CD14-positive monocyte (primary cell): ENCODE measurements at regions not wholly inside any gene's neighbourhood (a gene's known extent, or its start where the extent isn't known, plus 50 kb on each side); places are given as distances from the start of the nearest gene placed in this dataset.

ENCODE experiments used
- DNase-seq, 3 donors: peaks; one replicate each; pipeline ENCODE4 v3.0.0-alpha.2; 2011 to 2022
- H2AFZ ChIP-seq: 2 replicates; pipeline ENCODE4 v1.6.0; 2012; ENCODE audit warnings: mild to moderate bottlenecking, low read depth, low read length, inconsistent platforms; ENCODE audit not compliant: insufficient read depth, poor library complexity, severe bottlenecking
- H3K27ac ChIP-seq, 2 donors: 1 replicate in 1 of 2; 2 replicates in 1 of 2; pipeline ENCODE4 v1.5.1; 2012 to 2013; ENCODE audit warnings: low read length in 2 of 2, control low read depth in 1 of 2, inconsistent platforms in 1 of 2, low read depth in 1 of 2, mild to moderate bottlenecking in 1 of 2
- H3K27me3 ChIP-seq, 2 donors: one replicate each; pipeline versions ENCODE4 v1.6.0 to v1.6.1; 2011 to 2013; ENCODE audit warnings: low read length in 2 of 2; ENCODE audit not compliant: control insufficient read depth in 2 of 2, insufficient read depth in 2 of 2
- H3K36me3 ChIP-seq, 2 donors: replicated peaks in 1 of 2; 1 replicate in 1 of 2; 2 replicates in 1 of 2; pipeline versions ENCODE4 v1.5.1 to v1.6.1; 2012 to 2013; ENCODE audit warnings: low read length in 2 of 2, control low read depth in 1 of 2, inconsistent platforms in 1 of 2, mild to moderate bottlenecking in 1 of 2; ENCODE audit not compliant: insufficient read depth in 2 of 2, control insufficient read depth in 1 of 2
- H3K4me1 ChIP-seq, 2 donors: 1 replicate in 1 of 2; 2 replicates in 1 of 2; pipeline versions ENCODE4 v1.5.1 to v1.6.1; 2012 to 2013; ENCODE audit warnings: low read length in 2 of 2, control low read depth in 1 of 2, inconsistent platforms in 1 of 2, mild to moderate bottlenecking in 1 of 2, moderate library complexity in 1 of 2; ENCODE audit not compliant: insufficient read depth in 2 of 2, control insufficient read depth in 1 of 2
- H3K4me2 ChIP-seq: replicated peaks from 2 replicates; pipeline ENCODE3; 2012; ENCODE audit warnings: low read length, moderate library complexity, mild to moderate bottlenecking; ENCODE audit not compliant: poor library complexity, severe bottlenecking; ENCODE audit errors: extremely low read depth
- H3K4me3 ChIP-seq, 3 experiments: fragments of 200-600 bp in 1 of 3; sonication (generic) in 1 of 3; replicated peaks in 1 of 3; 1 replicate in 2 of 3; 2 replicates in 1 of 3; pipeline ENCODE4 v1.5.1; 2011 to 2013; ENCODE audit warnings: low read length in 3 of 3, mild to moderate bottlenecking in 3 of 3, control low read depth in 2 of 3, low read depth in 2 of 3, inconsistent platforms in 1 of 3, moderate library complexity in 1 of 3
- H3K79me2 ChIP-seq: 2 replicates; pipeline ENCODE4 v1.6.0; 2012; ENCODE audit warnings: mild to moderate bottlenecking, control low read depth, inconsistent platforms, low read length, moderate library complexity; ENCODE audit not compliant: insufficient read depth
- H3K9ac ChIP-seq: 2 replicates; pipeline ENCODE4 v1.6.0; 2017; ENCODE audit warnings: low read length, mild to moderate bottlenecking; ENCODE audit not compliant: insufficient read depth, poor library complexity, severe bottlenecking
- H3K9me3 ChIP-seq, 2 donors: replicated peaks in 1 of 2; 1 replicate in 1 of 2; 2 replicates in 1 of 2; pipeline versions ENCODE4 v1.5.1 to v1.6.1; 2012 to 2013; ENCODE audit warnings: low read length in 2 of 2, control low read depth in 1 of 2; ENCODE audit not compliant: control insufficient read depth in 1 of 2, insufficient read depth in 1 of 2
- H4K20me1 ChIP-seq: 2 replicates; pipeline ENCODE4 v1.6.0; 2012; ENCODE audit warnings: mild to moderate bottlenecking, low read length, control low read depth, moderate library complexity; ENCODE audit not compliant: insufficient read depth
- H3K27ac Mint-ChIP-seq, 7 donors: one replicate each; pipeline ENCODE4 v1.8.0; 2020; ENCODE audit warnings: mild to moderate bottlenecking in 7 of 7, mixed read lengths in 7 of 7, moderate library complexity in 6 of 7, inconsistent platforms in 2 of 7
- H3K27me3 Mint-ChIP-seq, 3 donors: one replicate each; pipeline ENCODE4 v1.8.0; 2021 to 2022; ENCODE audit warnings: low read depth in 3 of 3, mild to moderate bottlenecking in 3 of 3, mixed read lengths in 3 of 3, moderate library complexity in 3 of 3, inconsistent platforms in 1 of 3
- H3K36me3 Mint-ChIP-seq, 2 donors: one replicate each; pipeline ENCODE4 v1.8.0; 2020; ENCODE audit warnings: mixed read lengths in 2 of 2, inconsistent platforms in 1 of 2, mild to moderate bottlenecking in 1 of 2
- H3K4me1 Mint-ChIP-seq: one replicate; pipeline ENCODE4 v1.8.0; 2020; ENCODE audit warnings: mild to moderate bottlenecking, mixed read lengths
- H3K4me3 Mint-ChIP-seq, 2 donors: one replicate each; pipeline ENCODE4 v1.8.0; 2020; ENCODE audit warnings: mild to moderate bottlenecking in 2 of 2, mixed read lengths in 2 of 2, moderate library complexity in 1 of 2
- H3K9me3 Mint-ChIP-seq, 7 donors: one replicate each; pipeline ENCODE4 v1.8.0; 2020 to 2022; ENCODE audit warnings: mixed read lengths in 7 of 7, mild to moderate bottlenecking in 6 of 7, moderate library complexity in 6 of 7, inconsistent platforms in 2 of 7
- CTCF ChIP-seq: fragments of 200-600 bp; IDR thresholded peaks from one replicate; pipeline ENCODE4 v1.8.0; 2022; ENCODE audit warnings: antibody characterized with exemption, mild to moderate bottlenecking
- WGBS: methylation state at CpG from one replicate; pipeline ENCODE4 v1.1.5; 2013; ENCODE audit warnings: missing lambda C conversion rate; ENCODE audit not compliant: insufficient coverage; 5-methylcytosine and 5-hydroxymethylcytosine counted together
- intact Hi-C, 2 donors: fragments of 100-400 bp; cut with micrococcal nuclease; formaldehyde crosslinking; loops; one replicate each; pipeline versions ENCODE4 v1.15.0 to v1.15.1; 2023

- peaks cover 4 to 8% of the 10 kb centered on the region in 2 donors for H3K9me3 ChIP-seq
- no peak for TF ChIP-seq CTCF
- H3K9me3 Mint-ChIP-seq = peaks cover 3 to 19% (median 16%) of the 10 kb centered on the region in 7 donors
- no CpG with 5 or more reads among the region's 1 CpG for WGBS
- no peak overlapping the region for H3K27ac Mint-ChIP-seq
- H3K4me3 ChIP-seq = no peak overlapping the region
- H3K27me3 ChIP-seq = no peaks in the 10 kb centered on the region
- H3K27me3 Mint-ChIP-seq = no peaks in the 10 kb centered on the region
- no peaks in the 10 kb centered on the region for H3K36me3 ChIP-seq
- no peak for DNase-seq
- no peak overlapping the region for H2AFZ ChIP-seq
- H3K4me1 ChIP-seq = no peaks in the 10 kb centered on the region
- H3K4me3 Mint-ChIP-seq = no peak overlapping the region
- no peak overlapping the region for H3K27ac ChIP-seq
- H3K4me1 Mint-ChIP-seq = no peaks in the 10 kb centered on the region
- no peaks in the 10 kb centered on the region for H4K20me1 ChIP-seq
- intact Hi-C loops = no loop called here
- no peaks in the 10 kb centered on the region for H3K36me3 Mint-ChIP-seq
- no peak overlapping the region for H3K9ac ChIP-seq
- no peaks in the 10 kb centered on the region for H3K79me2 ChIP-seq
- no peak overlapping the region for H3K4me2 ChIP-seq
These were observed 251.8 kb downstream of the ADGRL2 start for GRCh38 chr1:82052563-82052962.

DNA sequence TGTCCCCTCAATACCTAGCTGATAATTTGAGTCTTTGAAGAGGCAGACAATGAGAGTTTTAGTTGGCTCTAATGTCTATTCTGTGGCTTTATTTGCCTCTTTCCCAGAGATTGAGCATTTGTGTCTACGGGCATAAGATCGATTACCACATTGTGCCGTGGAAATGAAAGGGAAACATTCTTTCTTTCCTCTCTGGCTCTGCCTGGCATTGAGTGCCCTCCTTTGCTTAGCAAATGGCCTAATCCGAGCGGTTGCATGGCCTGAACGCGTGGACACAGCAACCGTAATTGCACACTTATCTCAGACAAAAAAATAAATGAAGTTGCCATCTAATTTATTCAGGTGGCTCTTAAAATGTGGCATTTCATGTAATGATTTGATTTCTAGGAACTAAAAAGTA, 247.9 kb downstream of the ADGRL2 start:
- WGBS = 88% methylated on average over 3 of the region's 8 CpGs

More for the DNA sequence above, 247.9 kb downstream of the ADGRL2 start:
- H3K27ac Mint-ChIP-seq = no peak overlapping the region
- H3K4me1 Mint-ChIP-seq = no peaks in the 10 kb centered on the region
- intact Hi-C loops = no loop called here
- Histone ChIP-seq H3K36me3 (no peaks in the 10 kb centered on the region), H2AFZ (no peak overlapping the region), H3K27ac (no peak overlapping the region), H3K27me3 (no peaks in the 10 kb centered on the region), H3K4me2 (no peak overlapping the region), H3K9ac (no peak overlapping the region), H3K79me2 (no peaks in the 10 kb centered on the region), H3K4me3 (no peak overlapping the region), H3K9me3 (peaks cover 4% of the 10 kb centered on the region in 2 donors), H4K20me1 (no peaks in the 10 kb centered on the region), H3K4me1 (no peaks in the 10 kb centered on the region)
- H3K36me3 Mint-ChIP-seq = no peaks in the 10 kb centered on the region
- no peak for TF ChIP-seq CTCF
- no peak overlapping the region for H3K4me3 Mint-ChIP-seq
- no peaks in the 10 kb centered on the region for H3K27me3 Mint-ChIP-seq
- DNase-seq = no peak
- peaks cover 2 to 9% (median 7%) of the 10 kb centered on the region in 7 donors for H3K9me3 Mint-ChIP-seq
